ENCODE measurements at regions not wholly inside any gene's neighbourhood (a gene's known extent, or its start where the extent isn't known, plus 50 kb on each side); places are given as distances from the start of the nearest gene placed in this dataset.
"Not testable (repeated sequence)": the region's sequence is repeated elsewhere in the genome, so short reads cannot be mapped to it uniquely, and the experiment has no call there.

GRCh38 chr3:125903780-125904455 is 65.1 kb upstream of the ROPN1B start:
- not testable (repeated sequence) for TF ChIP-seq EP300 (IDR thresholded peaks at IDR 0.05; ENCODE audit: borderline replicate concordance in 1 of 2, control insufficient read depth in 1 of 2, low read depth in 2 of 2, low read length in 2 of 2); USF2 (IDR thresholded peaks at IDR 0.05; ENCODE audit: borderline replicate concordance, low read depth, low read length)
- TF ChIP-seq, protein P1, sequence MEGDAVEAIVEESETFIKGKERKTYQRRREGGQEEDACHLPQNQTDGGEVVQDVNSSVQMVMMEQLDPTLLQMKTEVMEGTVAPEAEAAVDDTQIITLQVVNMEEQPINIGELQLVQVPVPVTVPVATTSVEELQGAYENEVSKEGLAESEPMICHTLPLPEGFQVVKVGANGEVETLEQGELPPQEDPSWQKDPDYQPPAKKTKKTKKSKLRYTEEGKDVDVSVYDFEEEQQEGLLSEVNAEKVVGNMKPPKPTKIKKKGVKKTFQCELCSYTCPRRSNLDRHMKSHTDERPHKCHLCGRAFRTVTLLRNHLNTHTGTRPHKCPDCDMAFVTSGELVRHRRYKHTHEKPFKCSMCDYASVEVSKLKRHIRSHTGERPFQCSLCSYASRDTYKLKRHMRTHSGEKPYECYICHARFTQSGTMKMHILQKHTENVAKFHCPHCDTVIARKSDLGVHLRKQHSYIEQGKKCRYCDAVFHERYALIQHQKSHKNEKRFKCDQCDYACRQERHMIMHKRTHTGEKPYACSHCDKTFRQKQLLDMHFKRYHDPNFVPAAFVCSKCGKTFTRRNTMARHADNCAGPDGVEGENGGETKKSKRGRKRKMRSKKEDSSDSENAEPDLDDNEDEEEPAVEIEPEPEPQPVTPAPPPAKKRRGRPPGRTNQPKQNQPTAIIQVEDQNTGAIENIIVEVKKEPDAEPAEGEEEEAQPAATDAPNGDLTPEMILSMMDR (IDR thresholded peaks at IDR 0.05 in 2 of 3, conservative IDR thresholded peaks at IDR 0.05 in 1 of 3; ENCODE audit: control insufficient read depth in 2 of 3, extremely low read depth in 1 of 3, insufficient read depth in 1 of 3, low read depth in 3 of 3, low read length in 3 of 3) = not testable (repeated sequence)

All from GM12878 (cell line).